ACHN (cell line): ENCODE measurements at regions not wholly inside any gene's neighbourhood (a gene's known extent, or its start where the extent isn't known, plus 50 kb on each side); places are given as distances from the start of the nearest gene placed in this dataset.

ENCODE experiments used
- DNase-seq: peaks from one replicate; pipeline ENCODE4 v3.0.0-alpha.2; 2015
- in situ Hi-C: cut with HindIII; loops from 2 replicates; pipeline ENCODE4 v1.10.0; 2017; ENCODE audit warnings: low sequenced_read_pairs, low pct_ligation_motif_present, low pct_unique_long_range_greater_than_20kb

DNA sequence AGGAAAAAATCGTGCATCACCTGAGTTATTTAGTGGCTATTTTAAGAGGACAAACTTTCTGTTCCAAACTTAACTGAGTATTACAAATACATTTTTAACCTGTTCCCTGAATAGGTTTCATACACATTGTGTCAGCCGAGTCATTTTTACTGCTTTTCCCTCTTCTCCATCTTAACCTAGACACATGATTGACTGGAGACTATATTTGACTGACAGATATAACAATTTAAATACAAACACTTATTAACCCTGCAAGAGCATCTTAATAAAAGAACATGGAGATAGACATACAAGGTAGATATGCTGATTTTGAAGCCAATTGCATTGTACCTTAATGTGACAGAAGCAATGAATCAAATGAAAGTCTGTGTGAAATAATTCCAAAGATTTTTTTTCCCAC, 810.5 kb upstream of the ARPP21 start:
- in situ Hi-C loops, result no loop called here
- no peak for DNase-seq

DNA sequence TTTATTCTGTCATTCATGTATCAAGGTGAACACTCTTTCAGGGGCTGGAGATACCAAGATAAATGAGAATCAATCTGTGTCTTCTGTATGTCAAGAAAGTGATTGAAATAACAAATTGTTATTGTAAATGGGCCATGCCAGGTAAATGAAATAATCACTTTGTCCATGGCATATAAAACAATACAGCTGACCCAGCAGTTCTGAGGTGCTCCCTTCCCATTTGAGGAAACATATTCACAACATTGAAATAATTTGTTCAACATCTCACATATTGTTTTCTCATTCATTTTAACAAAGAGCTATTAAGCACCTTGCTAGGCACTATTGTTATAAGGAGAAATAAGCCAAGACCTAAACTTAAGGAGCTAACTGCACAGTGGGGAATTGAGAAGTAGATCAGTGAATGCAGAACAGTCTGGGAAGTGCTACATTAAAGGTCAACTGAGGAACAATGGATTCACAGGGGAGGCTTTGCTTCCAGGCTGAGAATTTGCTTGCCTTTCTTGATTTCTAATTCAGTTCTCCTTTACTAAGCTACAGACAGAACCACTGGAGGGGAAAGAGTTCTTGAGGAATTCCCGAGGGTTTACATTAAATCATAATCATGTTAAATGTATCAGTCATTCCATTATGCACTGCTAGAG, 806.3 kb upstream of the ARPP21 start:
- no peak for DNase-seq
- in situ Hi-C loops, result no loop called here

DNA sequence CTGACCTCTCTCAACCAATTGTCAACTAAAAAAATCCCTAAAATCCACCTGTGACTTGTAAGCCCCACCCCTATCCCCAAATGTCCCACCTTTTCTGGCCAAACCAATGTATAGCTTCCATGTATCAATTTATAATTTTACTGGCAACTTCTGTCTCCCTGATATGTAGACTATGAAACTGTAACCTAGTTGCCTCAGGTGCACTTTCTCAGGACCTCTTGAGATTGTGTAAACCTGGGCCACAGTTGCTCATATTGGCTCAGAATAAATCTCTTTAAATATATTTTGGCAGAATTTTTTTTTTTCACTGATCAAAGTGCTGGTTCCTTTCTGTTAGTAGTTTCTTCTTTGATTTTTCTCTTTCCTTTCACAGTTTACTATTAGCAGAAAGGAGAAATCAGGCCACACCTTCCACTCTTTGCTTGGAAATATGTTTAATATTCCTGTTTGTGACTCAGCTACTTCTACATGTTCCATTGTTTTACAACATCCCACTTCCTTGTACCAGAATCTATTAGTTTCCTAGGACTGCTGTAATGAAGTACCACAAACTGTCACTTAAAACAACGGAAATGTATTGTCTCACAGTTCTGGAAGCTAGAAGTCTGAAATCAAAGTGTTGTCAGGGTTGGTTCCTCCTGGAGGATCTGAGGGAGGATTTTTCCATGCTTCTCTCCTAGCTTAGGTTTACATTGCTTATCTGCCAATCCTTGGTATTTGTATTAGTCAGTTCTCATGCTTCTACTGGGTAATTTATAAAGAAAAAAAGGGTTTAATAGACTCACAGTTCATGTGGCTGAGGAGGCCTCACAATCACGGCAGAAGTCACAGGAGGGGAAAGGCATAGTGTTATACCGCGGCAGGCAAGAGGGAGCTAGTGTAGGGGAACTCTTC, 801.2 kb upstream of the ARPP21 start:
- no peak for DNase-seq
- in situ Hi-C loops, result no loop called here

DNA sequence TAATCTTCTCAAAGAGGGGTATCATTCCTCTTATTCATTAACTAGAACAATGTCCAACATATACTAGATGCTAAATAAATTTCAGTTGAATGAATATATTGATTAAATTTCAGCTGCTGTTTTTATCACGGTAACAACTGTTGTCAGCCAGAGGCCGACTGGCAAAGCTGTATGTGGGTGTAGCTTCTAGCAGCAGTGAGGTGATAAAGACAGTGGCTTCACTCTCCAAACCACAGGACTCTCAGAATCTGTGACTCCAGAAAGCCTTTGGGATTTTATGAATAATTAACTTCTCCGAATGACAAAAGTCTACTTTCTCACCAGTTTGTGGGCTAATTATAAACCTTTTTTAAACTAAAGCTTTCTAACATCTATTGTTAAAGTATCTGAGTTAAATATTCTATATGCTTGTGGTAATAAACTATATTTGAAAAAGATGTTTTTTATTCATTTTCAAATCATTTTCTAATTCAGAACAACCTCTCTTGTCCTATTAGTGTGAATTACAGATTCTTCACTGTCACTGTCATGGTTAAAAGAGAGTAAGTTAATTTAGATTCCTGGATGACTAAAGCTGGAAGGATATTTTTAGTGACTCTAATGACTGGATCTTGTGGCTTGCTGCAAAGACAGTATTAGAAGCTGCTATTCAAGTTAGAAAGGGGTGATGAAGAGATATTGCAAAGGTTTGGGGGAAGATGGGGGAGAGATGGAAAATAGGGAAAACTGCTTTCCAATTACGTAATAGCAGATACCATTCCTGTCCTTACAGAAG, 796.4 kb upstream of the ARPP21 start:
- in situ Hi-C loops, result no loop called here
- no peak for DNase-seq

DNA sequence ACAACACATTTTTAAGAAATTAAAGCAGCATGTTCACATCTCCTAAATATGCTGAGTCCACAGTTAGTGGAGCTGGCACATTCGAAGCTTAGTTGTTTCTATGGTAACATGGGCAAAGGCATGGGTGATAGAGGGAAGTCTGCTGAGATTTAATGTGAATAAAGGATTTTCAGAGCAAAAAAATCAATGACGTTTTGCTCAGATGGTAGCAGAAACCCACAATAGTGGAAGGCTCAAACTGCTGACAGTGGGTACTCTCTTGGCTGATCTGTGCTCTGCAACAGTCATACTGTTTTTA, 795.1 kb upstream of the ARPP21 start:
- in situ Hi-C loops, result no loop called here
- DNase-seq, result no peak

DNA sequence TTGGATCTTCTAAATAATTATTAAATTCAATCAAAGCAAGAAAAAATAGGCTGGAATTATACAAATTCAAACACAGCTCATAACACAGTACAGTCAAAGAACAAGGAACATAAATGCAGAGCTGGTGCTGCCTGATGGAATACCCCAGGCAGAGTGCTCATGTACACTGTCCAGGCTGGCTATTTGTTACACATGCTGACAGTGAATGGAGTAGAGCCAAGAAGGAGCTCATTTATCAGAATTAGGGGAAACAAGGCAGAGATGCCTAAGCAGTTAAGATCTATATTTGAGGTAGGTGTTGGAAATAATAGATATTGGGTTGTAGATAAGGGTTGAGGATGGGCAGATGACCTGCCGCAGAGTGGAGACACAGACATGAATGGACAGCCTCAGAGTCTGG, 788.2 kb upstream of the ARPP21 start:
- in situ Hi-C loops, result no loop called here
- DNase-seq, result no peak

DNA sequence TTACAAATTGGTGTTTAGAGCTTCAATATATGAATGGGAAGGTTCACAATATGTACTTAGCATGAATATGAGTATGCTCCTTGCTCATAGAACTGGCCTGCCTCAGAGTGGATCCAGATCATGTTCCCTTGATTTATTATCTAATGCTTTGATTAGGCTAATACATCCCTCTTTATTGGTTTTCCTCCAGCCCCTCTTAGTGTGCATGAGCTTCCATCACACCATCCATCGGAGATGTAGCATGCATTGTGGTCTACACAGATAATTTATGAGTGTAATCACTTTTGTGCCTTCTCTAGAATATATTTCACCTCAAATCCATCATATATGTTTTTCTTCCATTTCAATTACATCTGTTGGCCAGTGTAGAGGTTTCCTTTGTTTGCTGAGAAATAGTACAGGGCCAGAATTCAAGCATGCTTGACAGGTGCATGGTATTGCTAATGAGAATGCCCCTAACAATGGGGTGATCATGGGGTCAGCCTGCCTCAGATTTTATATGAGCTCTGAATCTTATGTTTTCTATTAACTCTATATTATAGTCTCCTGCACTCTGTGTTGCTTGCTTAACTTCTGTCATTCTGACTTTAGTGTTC, 786.4 kb upstream of the ARPP21 start:
- no peak for DNase-seq
- in situ Hi-C loops, result no loop called here

DNA sequence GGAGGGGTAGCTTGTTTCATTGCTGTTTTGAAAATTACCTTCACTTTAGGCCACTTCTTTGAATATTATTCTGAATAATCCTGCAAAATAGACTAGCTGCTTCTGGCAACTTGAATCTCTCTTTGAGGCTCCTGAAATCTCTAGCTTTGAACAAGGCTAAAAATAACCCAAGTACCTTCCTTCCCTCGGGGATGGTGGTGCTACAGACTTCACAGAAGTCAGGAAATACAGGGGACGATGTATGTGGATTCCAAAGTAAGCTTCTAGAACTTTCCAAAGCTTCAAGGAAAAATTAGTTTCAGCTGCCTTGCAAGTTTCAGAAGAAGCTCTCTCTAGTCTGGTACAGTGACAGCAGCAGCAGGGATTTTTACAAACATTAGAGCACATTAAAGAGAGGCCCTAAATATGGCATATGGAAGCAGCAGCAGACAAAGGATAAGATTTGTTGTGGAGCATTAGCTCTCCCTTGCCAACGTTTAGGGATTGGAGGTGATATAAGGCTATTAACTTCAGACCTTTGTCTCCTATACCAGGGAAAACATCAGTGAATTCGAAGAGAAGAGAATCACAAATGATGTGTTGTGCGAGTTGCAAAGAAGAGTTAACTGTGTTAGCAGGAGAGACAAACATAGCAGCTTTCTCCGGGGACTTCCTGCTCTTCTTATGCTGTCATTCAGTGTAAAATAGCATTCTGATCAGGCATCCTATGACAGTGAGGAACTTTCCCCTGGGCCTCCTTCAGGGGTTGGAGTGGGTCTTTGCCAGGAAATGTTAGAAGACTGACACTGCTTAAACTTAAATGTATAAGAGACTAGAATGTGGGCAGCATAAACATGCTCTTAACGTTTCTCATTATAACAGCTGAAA, 783.0 kb upstream of the ARPP21 start:
- DNase-seq, result no peak
- in situ Hi-C loops, result no loop called here

DNA sequence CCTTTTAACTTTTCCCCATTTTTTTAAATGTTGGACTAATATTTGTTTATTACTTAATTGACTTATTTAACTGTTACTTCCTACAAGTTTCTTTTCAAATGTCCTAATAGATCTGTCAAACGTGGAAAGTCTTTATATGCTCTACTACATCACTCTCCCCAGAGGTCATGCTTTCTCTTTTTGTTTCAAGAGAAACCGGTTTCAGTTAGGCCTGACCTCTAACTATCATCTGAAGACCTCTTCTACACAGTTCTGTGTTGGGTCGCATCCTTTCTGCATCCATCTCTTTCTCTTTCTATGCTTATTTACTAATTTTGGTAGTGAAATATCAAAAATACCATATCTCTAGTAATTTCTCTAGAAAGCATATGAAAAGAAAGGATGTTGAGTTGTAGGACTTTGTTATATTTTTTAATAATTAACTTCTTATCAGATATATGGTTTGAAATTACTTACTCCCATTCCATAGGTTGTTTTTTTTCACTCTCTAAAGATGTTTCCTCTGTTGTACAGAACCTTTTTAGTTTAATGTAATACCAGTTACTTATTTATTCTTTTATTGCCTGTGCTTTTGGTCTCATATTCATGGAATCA, 781.2 kb upstream of the ARPP21 start:
- no peak for DNase-seq
- in situ Hi-C loops, result no loop called here

DNA sequence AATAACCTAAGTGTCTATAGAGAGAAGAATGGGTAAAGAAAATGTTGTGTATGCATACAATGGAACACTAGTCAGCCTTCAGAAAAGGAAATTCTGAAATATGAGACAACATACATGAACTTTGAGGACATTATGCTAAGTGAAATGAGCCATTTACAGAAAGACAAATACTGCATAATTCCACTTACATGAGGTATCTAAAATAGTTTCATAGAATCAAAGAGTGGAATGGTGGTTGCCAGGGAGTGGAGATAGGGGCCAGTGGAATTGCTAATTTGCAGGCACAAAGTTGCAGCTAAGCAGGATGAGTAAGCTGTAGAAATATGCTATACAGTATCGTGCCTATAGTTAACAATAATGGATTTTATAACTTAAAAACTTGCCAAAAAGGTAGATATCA, 779.6 kb upstream of the ARPP21 start:
- in situ Hi-C loops, result no loop called here
- DNase-seq, result no peak

DNA sequence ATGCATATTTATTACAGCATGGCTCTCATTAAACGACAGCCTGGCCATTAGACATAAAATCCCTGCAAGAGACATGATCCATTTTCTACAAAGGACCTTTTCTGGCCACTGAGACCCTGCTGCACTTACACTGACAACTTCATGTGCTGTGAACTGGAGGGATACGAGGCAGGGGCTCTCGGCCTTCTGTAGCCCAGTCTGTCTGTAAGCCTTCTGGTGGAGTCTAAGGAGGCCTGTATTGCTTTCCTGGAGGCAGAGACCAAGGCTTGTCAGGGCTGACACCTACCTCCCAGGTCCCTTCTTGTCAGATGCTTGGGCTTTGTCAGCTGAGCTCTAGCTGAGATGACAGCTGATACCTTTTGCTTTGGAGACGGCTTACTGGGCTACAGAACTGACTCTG, 776.9 kb upstream of the ARPP21 start:
- DNase-seq, result no peak
- in situ Hi-C loops, result no loop called here

DNA sequence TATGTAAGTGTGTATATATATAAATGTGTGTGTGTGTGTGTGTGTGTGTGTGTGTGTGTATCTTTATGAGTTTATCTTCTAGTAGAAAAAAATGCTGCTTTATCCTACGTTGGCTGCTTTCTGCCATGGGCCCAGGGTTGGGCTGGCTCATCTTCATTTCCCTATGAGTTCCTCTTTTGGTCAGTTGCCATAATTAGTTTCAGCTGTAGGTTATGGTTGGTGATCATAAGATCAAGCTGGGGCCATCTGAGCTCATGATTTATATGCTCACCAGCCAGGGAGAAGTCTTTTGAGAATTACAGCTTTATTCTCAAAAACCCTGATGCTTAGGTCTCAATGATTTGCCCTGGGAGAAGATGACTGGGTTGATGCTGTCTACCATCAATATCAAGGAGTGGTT, 775.8 kb upstream of the ARPP21 start:
- no peak for DNase-seq
- in situ Hi-C loops, result no loop called here

DNA sequence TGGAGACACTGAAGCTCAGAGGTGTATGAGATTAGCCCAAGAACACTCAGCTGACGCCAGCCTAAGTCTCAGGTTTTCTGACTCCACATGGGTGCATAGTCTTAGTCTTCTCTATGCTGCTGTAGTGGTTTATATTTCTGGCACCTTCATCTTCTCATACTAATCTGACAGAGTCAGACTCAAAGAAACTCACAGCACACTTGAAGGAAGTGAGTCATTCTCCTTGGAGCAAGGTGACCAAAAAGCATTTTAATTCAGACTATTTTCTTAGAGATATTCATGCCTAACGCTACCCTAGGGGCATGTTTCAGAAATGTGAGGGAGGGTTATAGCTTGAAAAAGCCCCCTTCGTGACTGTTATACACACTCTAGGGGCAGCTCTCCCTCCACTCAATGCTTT, 775.3 kb upstream of the ARPP21 start:
- in situ Hi-C loops, result no loop called here
- no peak for DNase-seq

DNA sequence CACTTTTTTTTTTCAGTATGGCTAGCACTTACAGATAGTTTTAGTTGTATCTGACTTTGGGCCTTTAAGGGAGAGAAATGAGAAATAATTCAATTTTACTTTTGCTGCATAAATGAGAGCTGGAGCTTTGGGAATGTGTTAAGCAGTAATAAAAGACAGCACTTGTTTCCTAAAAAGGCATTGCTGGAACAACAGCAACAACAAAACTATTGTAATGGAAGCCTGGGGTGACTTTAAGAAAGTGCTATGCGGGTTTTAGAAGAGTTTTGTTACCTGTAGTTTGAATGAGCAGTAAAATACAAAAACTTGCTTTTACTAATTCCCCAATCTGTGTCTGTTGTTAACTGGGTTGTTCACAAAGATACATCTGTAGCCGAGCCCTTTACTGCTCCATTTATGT, 774.0 kb upstream of the ARPP21 start:
- DNase-seq, result no peak
- in situ Hi-C loops, result no loop called here

DNA sequence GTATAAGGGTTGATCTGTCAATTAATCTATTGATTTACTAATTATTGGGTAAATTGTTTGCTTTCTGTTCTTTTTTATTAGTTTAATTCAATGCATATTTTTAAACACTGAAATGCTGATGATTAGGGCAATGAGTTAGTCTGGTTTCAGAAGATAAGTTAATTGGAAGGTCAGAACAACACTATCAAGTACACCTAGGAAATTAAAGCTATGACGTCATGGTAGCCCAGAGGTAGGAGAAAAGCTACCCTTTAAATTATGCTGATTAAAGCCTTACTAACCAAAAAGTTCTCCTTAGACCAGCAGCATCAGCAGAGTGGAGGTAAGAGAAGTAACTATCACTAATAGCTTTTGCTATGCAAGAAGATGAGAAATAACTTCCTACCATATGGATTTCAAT, 770.4 kb upstream of the ARPP21 start:
- in situ Hi-C loops, result no loop called here
- DNase-seq, result no peak

DNA sequence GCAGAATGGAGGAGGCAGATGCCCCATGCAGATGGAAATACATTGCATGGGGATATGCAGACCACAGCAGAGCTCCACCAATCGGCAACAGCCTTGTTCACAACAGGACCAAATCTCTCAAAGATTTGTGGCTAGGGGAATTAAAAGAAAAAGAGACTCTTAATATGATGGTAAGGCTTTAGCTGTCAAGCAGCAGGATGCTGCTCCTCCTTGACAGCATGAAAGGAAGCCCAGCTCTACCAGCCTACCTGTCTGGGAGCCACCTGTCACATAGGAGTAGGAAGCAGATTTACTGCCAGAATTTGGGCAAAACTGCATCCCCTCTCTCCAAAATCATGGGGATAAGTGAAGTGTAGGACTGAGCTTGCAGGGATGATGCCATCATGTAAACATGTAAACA, 769.6 kb upstream of the ARPP21 start:
- in situ Hi-C loops, result no loop called here
- no peak for DNase-seq

DNA sequence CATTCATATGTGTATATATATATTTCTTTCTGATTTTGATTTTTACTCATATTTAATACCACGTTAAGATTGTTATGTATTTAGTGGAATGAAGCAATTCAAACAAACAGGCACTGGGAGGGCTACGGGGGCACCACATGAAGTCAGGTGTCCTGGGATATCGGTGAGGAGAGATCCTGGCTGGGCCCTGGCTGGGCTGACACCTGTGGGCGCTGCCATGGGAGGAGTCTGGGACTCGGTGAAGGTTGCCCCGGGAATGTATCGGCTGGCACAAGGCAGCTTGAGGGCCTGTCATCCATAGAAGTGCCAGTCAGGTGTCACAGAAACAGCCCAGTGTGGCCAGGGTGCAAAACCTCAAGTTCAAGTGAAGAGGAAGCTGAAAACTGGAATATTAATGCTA, 766.9 kb upstream of the ARPP21 start:
- DNase-seq, result no peak

DNA sequence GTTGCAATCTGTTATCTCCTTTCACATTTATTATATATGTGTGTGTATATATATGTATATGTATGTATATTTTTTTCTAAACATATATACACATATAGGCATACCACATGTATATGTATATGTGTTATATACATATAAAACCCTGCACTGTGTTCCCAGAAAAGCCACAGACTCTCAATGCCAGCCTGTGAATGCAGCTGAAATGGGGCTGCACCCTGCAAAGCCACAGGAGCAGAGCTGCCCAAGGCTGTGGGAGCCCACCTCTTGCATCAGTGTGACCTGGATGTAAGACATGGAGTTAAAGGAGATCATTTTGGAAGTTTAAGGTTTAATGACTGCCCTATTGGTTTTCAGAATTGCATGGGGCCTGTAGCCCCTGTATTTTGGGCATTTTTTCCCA, 762.3 kb upstream of the ARPP21 start:
- no peak for DNase-seq
- in situ Hi-C loops, result no loop called here

More for the DNA sequence above, 766.9 kb upstream of the ARPP21 start:
- in situ Hi-C loops, result no loop called here
